ENCODE measurements at regions not wholly inside any gene's neighbourhood (a gene's known extent, or its start where the extent isn't known, plus 50 kb on each side); places are given as distances from the start of the nearest gene placed in this dataset.

DNA sequence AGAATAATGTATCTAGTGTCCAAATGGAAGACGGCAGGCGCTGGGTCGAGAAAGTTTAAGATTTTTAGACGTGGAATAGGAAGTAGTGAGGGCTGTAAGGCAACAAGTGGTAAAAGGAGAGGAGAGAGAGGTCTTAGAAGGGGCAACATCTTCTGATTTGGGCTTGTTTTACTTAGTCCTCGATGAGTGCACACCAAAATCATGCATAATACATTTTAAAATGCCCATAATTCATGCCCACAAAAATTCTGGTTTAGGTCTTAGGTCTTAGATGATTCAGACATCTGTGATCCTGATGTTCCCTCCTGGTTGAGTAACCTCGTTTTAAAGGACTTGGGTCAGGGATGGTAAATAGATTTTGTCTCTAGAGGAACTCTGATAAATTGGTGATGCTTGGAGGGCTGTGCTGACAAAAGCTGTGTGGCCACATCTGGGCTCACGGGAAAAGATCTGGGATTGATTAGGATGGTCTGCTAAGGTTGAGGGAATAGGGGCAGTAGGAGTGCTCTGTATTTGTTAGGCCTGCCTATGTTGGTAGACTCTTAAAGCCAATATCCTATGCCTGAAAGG, 476.3 kb downstream of the CCDC171 start:
- H3K27ac ChIP-seq (ENCODE audit: low read depth, low read length): no peak overlapping the region

DNA sequence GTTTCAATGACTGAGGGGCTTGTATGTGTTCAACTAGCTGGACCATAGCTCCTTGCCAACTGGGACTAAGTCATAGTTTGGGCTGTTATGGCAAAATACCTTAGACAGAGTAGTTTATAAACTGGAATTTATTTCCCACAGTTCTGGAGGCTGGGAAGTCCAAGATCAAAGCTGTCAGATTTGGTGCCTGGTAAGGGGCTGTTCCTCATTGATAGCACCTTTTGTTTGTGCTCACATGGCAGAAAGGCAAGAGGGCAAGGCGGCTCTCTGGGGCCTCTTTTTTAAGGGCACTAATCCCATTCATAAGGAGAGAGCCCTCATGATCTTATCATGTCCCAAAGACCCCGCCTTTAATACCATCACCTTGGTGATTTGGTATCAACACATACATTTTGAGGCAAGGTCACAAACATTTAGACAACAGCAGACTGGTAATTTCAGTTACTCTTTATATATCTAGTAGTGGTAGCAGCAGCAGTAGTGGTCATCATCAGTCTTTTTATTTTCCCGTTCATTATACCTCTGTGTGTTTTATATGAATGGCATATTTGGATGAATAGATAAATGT, 477.0 kb downstream of the CCDC171 start:
- Histone ChIP-seq H4K20me1 (ENCODE audit: control insufficient read depth, insufficient read depth, low read depth, low read length) (no peaks in the 10 kb centered on the region), H3K4me2 (ENCODE audit: low read length) (no peak overlapping the region), H3K27me3 (ENCODE audit: control insufficient read depth, low read length) (no peaks in the 10 kb centered on the region), H3K4me3 (ENCODE audit: low read length) (no peak overlapping the region), H3F3A (ENCODE audit: control insufficient read depth, insufficient read depth) (no peaks in the 10 kb centered on the region), H3K27ac (ENCODE audit: low read depth, low read length) (no peak overlapping the region), H3K9me3 (ENCODE audit: control insufficient read depth, insufficient read depth, low read length) (no peaks in the 10 kb centered on the region), H3K4me1 (ENCODE audit: control insufficient read depth, low read length) (no peaks in the 10 kb centered on the region), H3K36me3 (ENCODE audit: control insufficient read depth, low read length) (no peaks in the 10 kb centered on the region), H3K79me2 (ENCODE audit: control insufficient read depth, low read length) (no peaks in the 10 kb centered on the region), H3K9me2 (replicated peaks; ENCODE audit: control insufficient read depth, low read length) (no peaks in the 10 kb centered on the region)
- TF ChIP-seq, protein P1, sequence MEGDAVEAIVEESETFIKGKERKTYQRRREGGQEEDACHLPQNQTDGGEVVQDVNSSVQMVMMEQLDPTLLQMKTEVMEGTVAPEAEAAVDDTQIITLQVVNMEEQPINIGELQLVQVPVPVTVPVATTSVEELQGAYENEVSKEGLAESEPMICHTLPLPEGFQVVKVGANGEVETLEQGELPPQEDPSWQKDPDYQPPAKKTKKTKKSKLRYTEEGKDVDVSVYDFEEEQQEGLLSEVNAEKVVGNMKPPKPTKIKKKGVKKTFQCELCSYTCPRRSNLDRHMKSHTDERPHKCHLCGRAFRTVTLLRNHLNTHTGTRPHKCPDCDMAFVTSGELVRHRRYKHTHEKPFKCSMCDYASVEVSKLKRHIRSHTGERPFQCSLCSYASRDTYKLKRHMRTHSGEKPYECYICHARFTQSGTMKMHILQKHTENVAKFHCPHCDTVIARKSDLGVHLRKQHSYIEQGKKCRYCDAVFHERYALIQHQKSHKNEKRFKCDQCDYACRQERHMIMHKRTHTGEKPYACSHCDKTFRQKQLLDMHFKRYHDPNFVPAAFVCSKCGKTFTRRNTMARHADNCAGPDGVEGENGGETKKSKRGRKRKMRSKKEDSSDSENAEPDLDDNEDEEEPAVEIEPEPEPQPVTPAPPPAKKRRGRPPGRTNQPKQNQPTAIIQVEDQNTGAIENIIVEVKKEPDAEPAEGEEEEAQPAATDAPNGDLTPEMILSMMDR (IDR thresholded peaks at IDR 0.05; ENCODE audit: low read depth, low read length, poor library complexity, severe bottlenecking): no peak
- no peak for TF ChIP-seq EZH2phosphoT487 (IDR thresholded peaks at IDR 0.05; ENCODE audit: borderline replicate concordance, low read length)

More for the DNA sequence above, 476.3 kb downstream of the CCDC171 start:
- no peaks in the 10 kb centered on the region for H3F3A ChIP-seq (ENCODE audit: control insufficient read depth, insufficient read depth)
- no peaks in the 10 kb centered on the region for H3K27me3 ChIP-seq (ENCODE audit: control insufficient read depth, low read length)
- no peaks in the 10 kb centered on the region for H4K20me1 ChIP-seq (ENCODE audit: control insufficient read depth, insufficient read depth, low read depth, low read length)
- H3K4me2 ChIP-seq (ENCODE audit: low read length): no peak overlapping the region
- no peak overlapping the region for H3K4me3 ChIP-seq (ENCODE audit: low read length)
- no peaks in the 10 kb centered on the region for H3K79me2 ChIP-seq (ENCODE audit: control insufficient read depth, low read length)
- no peaks in the 10 kb centered on the region for H3K9me2 ChIP-seq (replicated peaks; ENCODE audit: control insufficient read depth, low read length)
- no peaks in the 10 kb centered on the region for H3K4me1 ChIP-seq (ENCODE audit: control insufficient read depth, low read length)
- H3K9me3 ChIP-seq (ENCODE audit: control insufficient read depth, insufficient read depth, low read length): no peaks in the 10 kb centered on the region
- H3K36me3 ChIP-seq (ENCODE audit: control insufficient read depth, low read length): no peaks in the 10 kb centered on the region
- TF ChIP-seq, protein P1 (IDR thresholded peaks at IDR 0.05; ENCODE audit: low read depth, low read length, poor library complexity, severe bottlenecking): no peak
- no peak for TF ChIP-seq EZH2phosphoT487 (IDR thresholded peaks at IDR 0.05; ENCODE audit: borderline replicate concordance, low read length)

DNA sequence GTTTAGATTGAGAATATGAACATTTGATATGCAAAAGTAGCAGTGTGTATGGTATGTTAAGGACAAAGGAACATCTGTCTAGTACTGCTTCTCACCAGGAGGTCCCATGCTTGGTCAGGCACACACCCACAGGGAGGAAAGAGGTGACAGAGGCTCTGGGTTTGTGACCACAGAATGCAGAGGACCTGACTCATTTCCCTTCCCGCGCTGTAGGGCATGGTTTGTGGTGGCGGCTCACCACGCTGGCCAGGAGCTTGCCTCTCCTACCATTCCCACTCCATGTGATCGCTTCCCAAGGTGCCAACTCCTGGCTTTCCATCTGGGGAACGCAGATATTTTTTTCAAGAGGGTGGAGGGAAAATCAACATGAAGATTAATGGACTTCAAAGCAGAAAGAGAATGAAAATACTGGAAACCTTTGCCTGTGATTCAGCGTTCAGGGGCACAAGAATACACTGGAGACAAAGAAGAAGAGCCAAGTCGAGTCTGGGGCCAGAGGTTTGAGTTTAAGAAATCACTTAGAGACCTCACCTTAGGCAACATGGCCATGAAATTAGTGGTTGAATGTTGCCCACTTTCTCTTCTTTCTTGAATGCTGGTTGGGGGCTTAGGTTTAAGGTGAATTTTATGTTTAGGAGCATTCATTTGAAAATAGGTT, 477.8 kb downstream of the CCDC171 start:
- H3K27ac ChIP-seq (ENCODE audit: low read depth, low read length): no peak overlapping the region
- H3K79me2 ChIP-seq (ENCODE audit: control insufficient read depth, low read length): no peaks in the 10 kb centered on the region
- no peak overlapping the region for H3K4me3 ChIP-seq (ENCODE audit: low read length)
- H4K20me1 ChIP-seq (ENCODE audit: control insufficient read depth, insufficient read depth, low read depth, low read length): no peaks in the 10 kb centered on the region
- H3K27me3 ChIP-seq (ENCODE audit: control insufficient read depth, low read length): no peaks in the 10 kb centered on the region
- H3K9me3 ChIP-seq (ENCODE audit: control insufficient read depth, insufficient read depth, low read length): no peaks in the 10 kb centered on the region
- H3F3A ChIP-seq (ENCODE audit: control insufficient read depth, insufficient read depth): no peaks in the 10 kb centered on the region
- H3K36me3 ChIP-seq (ENCODE audit: control insufficient read depth, low read length): no peaks in the 10 kb centered on the region
- no peak for TF ChIP-seq EZH2phosphoT487 (IDR thresholded peaks at IDR 0.05; ENCODE audit: borderline replicate concordance, low read length)
- TF ChIP-seq, protein P1 (IDR thresholded peaks at IDR 0.05; ENCODE audit: low read depth, low read length, poor library complexity, severe bottlenecking): no peak
- H3K4me1 ChIP-seq (ENCODE audit: control insufficient read depth, low read length): no peaks in the 10 kb centered on the region
- H3K9me2 ChIP-seq (replicated peaks; ENCODE audit: control insufficient read depth, low read length): no peaks in the 10 kb centered on the region
- no peak overlapping the region for H3K4me2 ChIP-seq (ENCODE audit: low read length)
